22Rv1 (cell line): ENCODE measurements at regions not wholly inside any gene's neighbourhood (a gene's known extent, or its start where the extent isn't known, plus 50 kb on each side); places are given as distances from the start of the nearest gene placed in this dataset.

Source experiments
- H3K27ac ChIP-seq: fragments of 450-650 bp; 2 replicates; pipeline ENCODE4 v1.5.1; 2017
- ZFX ChIP-seq: fragments of 450-650 bp; IDR thresholded peaks from 2 replicates; pipeline ENCODE4 v1.6.1; 2017; ENCODE audit warnings: antibody characterized with exemption, borderline replicate concordance
- TF ChIP-seq, protein P1 (sequence below): fragments of 450-650 bp; IDR thresholded peaks from 2 replicates; pipeline ENCODE4 v1.5.1; 2017; ENCODE audit warnings: mild to moderate bottlenecking

DNA sequence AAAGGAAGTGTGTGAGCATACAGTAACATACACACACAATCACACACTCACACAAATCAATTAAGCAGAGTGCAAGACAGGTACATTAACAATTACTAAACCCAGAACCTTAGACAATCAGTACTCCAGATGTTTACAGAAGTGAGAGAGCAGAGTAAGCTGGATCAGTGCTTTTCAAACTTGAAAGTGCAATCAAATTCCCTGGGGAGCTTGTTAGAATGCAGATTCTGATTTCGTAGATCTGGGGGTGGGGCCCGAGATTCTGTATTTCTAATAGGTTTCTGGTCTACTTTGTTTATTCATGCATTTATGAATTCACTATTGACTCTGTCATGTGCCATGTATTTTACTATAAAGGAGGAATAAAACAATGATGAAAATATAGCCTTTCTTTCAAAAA is 179.6 kb upstream of the PHYHIPL start:
- H3K27ac ChIP-seq: no peak overlapping the region
- no peak for TF ChIP-seq ZFX
- TF ChIP-seq, protein P1, sequence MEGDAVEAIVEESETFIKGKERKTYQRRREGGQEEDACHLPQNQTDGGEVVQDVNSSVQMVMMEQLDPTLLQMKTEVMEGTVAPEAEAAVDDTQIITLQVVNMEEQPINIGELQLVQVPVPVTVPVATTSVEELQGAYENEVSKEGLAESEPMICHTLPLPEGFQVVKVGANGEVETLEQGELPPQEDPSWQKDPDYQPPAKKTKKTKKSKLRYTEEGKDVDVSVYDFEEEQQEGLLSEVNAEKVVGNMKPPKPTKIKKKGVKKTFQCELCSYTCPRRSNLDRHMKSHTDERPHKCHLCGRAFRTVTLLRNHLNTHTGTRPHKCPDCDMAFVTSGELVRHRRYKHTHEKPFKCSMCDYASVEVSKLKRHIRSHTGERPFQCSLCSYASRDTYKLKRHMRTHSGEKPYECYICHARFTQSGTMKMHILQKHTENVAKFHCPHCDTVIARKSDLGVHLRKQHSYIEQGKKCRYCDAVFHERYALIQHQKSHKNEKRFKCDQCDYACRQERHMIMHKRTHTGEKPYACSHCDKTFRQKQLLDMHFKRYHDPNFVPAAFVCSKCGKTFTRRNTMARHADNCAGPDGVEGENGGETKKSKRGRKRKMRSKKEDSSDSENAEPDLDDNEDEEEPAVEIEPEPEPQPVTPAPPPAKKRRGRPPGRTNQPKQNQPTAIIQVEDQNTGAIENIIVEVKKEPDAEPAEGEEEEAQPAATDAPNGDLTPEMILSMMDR: no peak

DNA sequence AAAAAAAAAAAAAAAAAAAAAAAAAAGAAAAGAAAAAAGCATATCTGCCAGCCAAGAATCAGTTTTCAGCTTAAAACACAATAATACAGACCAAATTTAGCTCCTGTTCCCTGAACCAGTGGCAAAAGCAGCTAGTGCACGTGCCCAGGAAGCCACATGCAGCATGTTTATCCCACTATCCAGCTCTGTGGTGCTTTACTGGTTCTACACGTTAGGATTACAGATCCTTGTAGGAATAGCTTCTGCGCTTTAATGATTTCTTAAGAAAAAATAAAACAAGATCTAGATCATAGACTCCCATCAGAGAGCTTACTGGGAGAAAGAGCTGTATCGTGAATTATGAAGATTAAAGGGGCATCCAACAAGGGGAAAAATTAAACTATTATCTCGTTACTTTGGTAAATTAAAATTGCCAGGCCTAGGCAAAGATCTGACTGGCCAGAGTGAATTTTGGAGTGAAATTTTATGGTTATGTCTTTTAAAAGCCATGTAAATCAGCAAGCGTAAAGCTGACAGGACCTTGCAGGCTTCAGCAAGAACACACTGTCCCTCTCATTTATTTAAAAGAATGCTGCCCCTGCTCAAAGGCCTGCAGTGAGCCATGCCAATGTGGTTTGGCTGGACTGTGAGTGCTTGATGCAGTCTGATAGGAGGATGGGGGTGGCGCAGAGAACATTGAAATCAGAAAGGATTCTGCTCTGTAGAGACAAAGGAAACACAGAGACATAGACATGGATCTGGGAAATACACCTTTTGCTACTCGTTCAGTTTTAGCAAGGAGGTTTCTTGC is 177.3 kb upstream of the PHYHIPL start:
- H3K27ac ChIP-seq: no peak overlapping the region
- TF ChIP-seq, protein P1: no peak
- no peak for TF ChIP-seq ZFX

DNA sequence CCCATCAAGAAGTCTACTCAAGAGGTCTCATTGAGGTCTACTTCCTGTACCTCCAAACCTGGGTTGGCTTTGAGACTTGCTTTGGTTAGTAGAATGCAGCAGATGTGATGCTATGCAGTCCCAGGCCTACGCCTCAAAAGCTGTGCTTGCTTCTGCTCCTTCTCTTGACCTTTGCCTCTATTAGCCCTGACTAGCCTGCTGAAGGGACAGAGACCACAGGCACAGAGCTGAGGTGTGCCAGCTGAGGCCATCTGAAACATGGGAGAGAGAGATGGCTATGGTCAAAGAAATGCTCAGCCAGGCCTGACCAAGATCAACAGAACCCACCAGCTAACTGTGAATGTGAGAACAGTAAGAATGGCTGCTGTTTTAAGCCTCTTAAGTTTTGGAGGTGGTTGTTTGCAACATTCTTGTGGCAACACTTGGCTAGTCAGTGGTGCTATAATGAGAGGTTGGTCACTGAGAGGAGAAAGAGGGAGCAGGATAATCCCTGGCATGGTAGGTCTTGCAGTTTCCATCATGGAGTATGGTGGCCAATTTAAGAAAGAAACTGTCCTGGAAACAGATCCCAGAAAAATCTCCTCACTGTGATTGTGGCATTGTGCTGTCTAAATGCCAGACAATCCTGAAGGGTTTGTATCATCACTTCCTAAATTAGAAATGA is 176.1 kb upstream of the PHYHIPL start:
- TF ChIP-seq, protein P1: no peak
- TF ChIP-seq ZFX: no peak
- no peak overlapping the region for H3K27ac ChIP-seq

DNA sequence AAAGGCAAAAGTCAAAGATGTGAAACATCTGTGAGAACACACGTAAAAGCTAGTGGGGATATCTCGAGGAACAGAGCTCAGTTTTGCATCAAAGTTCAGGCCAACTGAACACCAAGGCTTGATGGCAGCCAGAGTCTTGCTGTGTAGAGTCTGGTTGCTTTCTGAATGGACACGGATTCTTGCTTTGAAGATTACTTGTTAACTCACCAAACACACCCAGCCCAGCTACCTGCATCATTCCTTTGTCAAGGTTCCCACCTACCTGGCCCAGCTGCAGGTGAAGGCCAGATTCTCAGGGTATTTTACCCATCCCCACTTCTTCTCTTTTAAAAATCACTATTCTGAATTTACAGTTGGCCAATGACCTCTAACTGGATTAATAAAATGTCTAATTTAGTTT is 174.4 kb upstream of the PHYHIPL start:
- TF ChIP-seq ZFX: no peak
- TF ChIP-seq, protein P1: no peak
- H3K27ac ChIP-seq: no peak overlapping the region

DNA sequence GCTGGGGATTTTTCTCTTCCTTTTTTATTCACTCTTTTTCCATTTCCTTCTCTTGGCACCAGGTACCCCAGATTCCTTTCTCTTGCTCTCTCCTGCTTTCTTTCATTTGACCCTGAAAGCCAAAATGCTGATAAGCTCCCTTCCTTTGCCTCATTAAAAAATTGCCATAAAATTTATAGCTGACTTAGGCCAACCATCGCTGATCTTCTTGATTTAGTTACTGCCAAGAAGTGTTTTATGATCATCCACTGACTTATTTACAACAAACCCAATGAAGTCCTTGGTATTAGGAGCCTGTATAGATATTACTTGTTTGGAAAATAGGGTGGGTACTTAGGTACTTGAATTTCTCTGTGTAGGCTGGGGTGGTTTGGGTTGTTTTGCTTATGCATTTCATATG is 173.2 kb upstream of the PHYHIPL start:
- H3K27ac ChIP-seq: no peak overlapping the region
- TF ChIP-seq, protein P1: no peak
- no peak for TF ChIP-seq ZFX

- TF ChIP-seq, protein P1: no peak
- no peak for TF ChIP-seq ZFX
- H3K27ac ChIP-seq: no peak overlapping the region
Measured at GRCh38 chr10:59004392-59004791, 172.1 kb upstream of the PHYHIPL start.
